GM19463 (cell line): ENCODE measurements at regions not wholly inside any gene's neighbourhood (a gene's known extent, or its start where the extent isn't known, plus 50 kb on each side); places are given as distances from the start of the nearest gene placed in this dataset.

Experiments
- ATAC-seq: cut with Tn5 transposase; IDR thresholded peaks from one replicate; pipeline ENCODE4 v1.9.1; 2021; ENCODE audit warnings: mild to moderate bottlenecking, moderate library complexity; ENCODE audit not compliant: unreplicated experiment

DNA sequence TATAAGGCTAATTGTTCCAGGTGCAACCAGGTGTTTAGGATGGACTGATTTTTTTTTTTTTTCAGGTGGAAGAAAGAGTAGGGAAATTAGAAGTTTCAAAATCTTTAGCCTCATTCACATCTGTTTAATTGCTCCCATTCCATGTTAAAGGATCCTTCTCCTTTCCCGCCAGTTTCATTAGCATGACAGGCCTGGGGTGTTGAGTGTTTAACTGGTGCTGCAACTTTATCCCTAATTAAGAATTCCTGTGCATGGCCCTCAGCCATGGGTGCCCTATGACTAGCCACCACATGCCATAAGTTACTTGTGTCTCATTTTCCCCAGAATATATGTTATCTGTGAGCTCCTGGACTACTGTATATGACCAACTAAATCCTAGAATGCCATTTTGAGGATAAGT is 501.4 kb downstream of the NSUN3 start:
- no peak for ATAC-seq

DNA sequence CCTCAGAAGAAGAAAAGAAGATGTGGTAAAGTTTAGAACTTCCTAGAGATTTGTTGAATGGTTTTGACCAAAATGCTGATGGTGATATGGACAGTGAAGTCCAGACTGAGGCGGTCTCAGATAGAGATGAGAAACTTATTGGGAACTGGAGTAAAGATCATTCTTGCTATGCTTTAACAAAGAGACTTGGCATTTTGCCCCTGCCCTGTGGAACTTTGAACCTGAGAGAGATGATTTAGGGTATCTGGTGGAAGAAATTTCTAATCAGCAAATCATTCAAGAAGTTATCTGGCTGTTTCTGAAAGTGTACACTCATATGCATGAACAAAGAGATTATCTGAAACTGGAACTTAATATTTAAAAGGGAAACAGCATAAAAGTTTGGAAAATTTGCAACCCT is 505.2 kb downstream of the NSUN3 start:
- ATAC-seq = no peak

DNA sequence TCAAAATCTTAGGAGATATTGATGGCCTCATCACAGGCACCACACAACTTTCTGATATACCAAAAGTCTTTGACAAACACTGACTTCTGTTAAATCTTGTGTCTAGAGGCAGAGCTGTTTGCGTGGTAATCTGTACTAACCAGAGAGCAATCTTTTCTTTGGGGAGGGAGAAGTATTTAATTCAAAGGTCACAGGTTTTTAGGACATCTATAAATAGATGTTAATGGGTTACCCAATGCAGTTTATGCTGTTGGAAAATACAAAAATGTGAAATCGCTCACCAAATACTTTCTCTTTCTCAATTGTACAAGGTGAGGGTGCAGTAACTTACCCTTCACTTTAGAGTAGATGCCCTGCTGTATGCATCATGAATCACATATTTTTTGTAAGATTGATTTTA is 510.5 kb downstream of the NSUN3 start:
- ATAC-seq = no peak

DNA sequence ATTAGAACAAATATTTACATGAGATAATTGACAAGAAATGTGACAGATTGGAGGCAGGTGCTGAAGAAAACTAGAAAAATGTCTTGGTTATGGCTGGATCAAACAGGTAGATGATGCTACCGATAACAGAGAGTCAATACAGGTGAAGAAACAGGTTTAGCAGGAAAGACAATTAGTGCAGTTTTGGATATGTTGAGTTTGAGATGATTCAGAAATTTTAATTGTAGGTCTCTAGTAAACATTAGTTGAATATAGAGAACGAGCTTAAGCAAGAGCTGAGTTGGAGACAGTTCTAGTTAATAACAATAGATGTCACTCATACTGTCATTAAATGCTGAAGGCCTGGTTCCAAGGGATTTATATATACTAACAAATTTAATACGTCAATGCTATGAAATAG is 524.4 kb downstream of the NSUN3 start:
- ATAC-seq = no peak

DNA sequence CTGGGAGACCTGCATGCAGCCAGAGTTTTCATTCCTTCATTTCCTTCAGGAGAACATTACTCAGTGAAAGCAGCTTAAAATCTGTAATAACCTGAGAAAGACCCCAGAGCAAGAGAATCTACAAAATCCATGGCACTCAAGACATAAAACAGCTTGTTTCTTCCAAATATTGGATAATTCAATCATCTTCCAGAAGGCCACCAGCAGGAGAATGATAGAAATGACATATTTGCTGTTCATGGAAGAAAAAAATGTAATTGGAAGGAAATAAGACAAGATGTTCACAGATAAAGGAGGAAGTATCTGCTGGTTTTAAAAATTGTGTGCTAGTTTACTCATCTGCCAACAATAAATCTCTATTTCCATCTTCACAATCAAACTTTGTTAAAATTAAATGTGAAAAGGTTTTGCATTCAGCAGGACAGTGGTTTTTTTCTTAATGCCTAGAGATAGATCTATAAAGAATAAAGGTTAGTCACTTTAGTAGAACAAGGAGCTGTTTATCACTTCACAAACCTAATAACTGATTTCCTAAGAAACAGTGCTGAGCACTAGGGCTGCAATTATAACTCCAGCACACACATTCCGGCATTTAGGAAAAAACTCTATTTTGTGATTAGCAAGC is 530.8 kb downstream of the NSUN3 start:
- no peak for ATAC-seq

DNA sequence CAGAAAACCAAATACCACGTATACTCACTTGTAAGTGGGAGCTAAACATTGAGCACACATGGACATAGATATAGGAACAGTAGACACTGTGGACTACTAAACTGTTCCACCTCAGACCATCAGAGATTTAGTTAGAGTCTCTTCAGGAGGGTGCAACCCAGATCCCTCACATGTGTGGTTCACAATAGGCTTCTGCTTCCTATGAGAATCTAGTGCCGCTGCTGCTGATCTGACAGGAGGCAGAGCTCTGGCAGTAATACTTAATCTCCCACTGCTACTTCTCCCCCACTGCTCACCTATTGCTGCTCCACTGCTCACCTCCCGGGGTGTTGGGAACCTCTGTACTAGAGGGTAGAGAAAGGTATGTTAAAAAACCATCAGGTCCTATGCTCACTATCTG is 533.3 kb downstream of the NSUN3 start:
- no peak for ATAC-seq

DNA sequence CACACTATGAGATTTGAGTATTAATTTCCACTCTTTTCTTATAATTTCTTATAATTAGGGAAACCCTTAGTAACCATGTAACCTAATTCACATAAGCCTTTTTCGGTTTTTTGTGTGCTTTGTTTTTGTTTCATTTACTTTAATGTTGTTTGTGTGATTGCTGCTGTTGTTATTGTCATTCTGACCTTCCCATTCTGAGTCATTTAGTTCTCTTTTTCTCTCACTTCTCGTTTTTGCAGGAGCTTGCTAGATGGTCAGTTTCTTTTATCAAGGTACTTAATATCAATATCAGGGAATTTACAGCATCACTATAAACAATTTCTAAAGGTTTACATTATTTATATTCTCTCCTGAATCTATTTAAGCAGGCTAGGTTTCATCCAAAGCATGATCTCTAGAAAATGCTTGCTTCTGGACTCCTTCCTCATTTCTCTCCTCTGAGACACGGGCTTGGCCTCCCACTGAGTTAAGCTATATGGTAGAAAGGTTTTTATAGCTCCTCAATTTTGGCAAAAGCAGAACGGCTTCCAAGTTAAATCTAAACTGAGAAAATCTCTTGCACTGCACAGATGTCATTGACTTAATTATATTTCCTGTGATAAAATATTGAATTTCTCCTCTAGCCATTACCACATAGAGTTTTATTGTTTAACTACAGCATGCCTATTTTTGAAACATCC is 534.2 kb downstream of the NSUN3 start:
- peak; percentile 69 for ATAC-seq

DNA sequence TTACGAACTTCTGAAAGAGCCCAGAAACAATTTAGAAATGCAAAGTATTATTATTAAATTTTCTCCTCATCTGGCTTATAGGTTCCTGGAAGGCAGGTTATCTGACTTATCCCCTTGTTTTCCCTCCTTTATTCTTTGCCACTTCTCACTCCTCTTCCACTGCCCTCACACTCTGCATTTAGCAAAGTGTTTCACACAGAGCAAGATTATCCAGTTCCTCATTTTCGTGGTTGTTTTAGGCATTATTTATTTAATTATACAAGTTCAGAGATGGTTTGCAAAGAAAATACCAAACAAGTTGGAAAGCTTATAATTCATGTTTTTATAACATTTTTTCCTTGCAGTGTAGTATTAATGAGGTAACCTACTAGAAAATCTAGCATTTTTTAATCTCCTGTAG is 544.9 kb downstream of the NSUN3 start:
- ATAC-seq = no peak

DNA sequence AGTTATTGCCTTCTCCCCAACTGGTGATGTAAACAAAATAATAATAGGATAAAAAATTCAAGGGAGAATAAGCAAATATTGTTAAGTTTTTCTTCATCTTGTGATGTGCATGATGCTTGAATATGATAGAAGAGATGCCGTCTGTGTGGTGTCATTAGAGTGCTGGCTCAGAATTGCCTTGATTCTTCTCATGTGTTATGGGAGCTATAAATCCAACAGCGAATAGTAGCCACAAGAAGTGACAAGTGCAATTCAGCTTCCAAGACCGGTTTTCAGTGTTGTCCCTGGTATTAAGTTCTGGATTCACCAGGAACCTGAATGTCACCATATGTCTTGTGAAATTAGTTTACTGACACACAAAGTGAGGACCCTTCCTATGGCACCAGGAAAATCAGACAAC is 547.0 kb downstream of the NSUN3 start:
- no peak for ATAC-seq

DNA sequence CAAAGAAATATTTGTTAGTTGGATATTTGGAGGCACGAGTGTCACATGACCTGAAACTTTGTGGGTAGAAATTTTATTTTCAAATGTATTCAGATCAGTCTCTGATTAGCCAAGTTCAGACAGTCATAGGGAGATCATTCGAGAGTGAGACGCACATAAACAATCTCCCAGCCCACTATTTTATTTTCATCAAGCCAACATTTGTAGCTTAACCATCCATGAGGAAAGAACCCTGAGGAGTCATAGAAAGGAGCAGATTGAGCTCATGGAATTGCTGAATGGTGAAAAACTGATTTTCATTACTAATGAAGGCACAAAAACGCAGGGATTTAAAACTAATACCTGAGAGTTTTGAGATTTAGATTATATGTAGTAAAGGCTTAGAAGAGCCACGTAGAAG is 548.7 kb downstream of the NSUN3 start:
- no peak for ATAC-seq

DNA sequence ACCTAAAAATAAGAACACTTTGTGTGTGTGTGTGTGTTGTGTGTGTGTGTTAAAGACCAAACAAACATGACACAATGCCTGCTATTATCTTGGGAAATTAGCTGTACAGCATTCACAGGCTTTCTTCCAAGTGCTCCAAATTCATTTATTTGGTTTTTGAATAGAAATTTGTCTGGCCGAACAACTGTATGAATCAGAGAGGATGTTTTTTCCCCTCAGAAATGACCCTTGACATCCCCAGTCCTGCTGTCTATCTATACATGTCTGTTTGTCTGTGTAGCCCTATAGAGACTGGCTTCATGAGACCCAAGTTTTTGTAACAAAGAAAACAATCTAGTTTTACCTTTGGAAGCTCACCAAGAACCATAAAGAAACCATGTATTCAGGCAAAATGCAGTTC is 549.8 kb downstream of the NSUN3 start:
- no peak for ATAC-seq

DNA sequence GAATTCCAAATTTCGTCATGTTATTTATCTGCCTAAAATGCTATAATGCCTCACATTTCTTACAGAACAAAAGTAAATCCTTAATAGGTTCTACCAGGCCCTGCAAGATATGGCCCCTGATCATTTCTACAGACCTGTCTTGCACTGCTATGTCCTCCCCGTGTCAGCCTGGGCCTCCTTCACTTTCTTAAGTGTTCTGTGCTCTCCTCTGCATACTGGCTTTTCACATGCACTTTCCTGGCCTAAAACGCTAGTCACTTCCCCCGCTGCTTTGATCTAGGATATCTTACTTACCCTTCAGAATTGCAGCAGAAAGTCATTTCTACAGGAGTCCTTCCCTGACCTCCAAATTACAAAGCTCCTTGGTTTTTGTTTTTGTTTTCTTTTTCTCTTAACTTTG is 551.3 kb downstream of the NSUN3 start:
- no peak for ATAC-seq

DNA sequence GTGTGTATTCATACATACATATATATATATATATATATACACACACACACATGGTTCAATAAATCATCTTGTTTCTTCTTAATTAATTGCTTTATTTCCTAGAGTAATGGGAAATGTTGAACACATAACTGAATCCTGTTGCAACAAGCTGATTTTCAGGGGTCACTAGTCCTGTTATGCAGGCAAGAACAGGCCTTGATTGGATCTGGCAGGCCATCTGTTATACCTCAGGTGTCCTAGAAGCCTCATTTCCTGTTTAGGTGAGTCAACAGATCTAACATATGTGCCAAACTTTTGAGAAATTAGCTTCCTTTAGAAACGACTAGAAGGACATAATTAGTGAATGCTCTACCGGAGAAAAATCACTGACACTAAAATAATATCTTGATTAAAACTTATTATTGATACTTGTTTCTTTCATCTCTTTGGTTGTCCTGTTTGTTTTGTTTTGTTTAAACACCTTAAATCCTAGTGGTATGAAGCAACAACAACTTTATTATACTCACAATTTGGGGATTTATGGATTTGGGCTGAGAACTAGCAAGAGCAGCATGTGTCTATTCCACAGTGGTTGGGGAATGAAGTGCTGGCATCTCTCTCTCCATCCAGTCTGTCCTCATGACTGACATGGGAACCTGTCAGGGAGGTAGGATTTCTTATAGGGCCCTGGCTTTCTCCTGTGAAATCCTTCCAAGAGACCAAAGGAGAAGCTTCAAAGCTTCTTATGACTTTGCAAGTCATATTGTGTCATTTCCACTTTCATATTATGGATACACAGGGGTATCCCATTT is 552.6 kb downstream of the NSUN3 start:
- no peak for ATAC-seq

DNA sequence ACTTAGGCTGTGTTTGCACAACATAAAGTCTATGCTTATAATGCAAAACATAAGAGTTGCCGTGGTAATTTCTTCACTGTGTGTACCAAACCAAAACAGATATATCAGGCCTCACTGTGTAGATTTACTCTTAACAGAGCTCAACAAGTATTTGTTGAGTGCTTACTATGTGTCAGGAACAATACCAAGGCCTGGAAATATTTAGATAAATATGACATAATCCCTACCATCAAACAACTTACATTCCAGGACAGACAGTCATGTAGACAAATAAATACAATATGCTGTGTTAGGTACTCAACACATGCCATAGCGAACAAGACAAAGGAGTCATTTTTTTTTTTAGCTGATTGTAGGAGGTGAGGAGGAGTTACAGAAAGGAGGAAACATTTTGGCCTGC is 554.0 kb downstream of the NSUN3 start:
- ATAC-seq = no peak

DNA sequence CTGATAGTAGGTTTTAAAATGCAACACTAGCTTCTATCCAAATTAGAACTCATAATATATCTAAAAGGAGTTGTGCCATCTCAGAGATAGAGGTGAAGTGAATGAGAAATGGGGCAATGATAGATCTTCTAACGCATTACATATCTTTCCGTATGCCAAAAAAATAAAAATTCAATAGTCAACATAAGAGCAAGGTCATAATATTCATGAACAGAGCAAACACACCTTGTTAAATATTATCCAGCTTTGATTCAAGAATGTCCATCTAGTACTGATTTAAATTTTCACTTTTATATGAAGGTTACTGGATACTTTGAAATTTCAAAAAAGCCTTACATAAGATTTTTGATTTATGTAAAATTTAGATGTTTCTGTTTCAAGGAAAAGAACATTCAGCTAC is 554.5 kb downstream of the NSUN3 start:
- no peak for ATAC-seq

DNA sequence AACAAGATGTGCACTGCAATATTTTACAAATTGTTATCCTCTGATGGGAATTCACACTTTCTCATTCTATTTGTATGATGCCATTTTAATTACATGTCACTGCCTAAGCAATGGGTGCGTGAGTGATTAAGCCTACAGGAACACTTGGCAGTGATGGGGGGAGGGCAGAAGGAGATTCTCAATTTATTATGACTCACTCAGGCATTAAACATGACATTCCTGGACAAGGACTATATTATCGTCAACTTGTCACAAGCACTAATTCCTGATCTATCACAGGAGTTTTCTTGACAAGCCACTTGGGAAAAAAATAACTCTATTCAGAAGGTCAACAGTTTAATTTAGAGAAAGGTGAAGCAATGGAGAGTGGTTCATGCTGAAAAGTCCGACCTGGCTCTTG is 556.8 kb downstream of the NSUN3 start:
- ATAC-seq = no peak

DNA sequence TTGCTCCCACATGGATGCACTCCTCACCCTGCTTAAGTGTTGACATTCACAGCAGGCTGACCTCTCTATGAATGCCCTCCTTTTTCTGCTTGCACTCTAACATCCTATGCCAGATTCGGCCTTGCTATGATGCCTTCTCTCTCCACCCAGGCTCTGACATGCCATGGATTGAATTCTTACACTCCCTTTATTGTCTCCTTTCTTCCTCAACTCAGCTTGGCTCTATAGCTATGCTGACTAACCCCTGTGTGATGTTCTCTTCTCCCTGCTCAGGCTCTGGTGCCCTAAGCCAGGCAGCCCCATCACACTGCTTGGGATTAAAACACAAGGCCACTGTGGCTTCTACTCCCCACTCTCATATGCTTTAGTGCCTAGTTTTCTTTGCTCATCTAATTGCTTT is 563.7 kb downstream of the NSUN3 start:
- ATAC-seq = no peak

DNA sequence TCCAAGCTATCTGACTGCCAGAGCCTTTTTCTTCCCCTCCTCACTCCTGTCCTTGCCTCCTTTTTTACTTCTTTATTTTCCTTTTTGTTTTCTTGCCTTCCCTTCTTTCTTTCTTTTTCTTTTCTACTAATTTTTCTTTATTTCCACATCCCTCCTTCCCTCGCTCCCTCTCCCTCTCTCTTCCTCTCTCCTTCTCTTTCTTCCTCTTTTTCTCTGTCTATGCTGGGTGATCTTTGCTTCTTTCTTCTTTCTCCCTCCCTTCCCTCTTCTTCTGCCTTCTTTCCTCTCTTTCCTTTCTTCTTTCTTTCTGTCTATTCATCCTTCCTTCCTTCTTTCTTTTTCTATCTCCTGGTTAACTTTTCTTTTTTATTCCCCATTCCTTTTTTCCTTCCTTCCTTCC is 564.8 kb downstream of the NSUN3 start:
- ATAC-seq = no peak

DNA sequence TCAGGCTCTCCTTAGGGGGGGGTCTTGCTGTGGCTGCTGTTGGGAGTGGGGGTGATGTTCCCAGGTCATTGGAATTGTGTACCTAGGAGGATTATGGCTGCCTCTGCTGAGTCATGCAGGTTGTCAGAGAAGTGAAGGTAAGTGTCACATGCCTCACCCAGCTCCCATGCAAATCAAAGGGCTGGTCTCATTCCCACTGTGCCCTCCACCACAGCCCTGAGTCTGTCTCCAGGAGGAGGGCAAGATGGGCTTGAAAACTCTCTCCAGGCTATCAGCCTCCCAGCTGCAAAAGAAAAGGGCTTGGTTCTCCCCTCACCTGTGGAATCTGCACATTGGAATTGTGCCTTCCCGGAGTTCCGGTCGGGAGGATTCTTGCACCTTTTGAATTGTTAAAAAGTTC is 580.5 kb downstream of the NSUN3 start:
- no peak for ATAC-seq

DNA sequence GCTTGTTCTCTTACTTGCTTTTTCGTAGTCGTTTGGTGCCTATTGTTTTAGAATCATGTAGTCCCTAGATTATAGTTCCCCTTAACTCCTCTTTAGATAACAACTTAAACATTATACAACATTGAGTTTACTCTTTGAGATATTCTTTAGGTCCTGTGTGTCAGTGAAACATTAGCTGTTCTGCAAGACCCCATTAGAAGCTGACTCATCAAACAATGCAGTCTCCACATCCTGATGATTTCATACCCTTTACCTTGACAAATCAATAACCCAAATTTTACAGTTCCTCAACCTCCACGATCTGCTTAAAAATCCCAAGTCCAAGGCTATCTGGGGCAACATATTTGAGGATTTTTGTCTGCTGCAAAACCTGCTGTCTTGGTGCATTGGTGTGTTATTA is 582.9 kb downstream of the NSUN3 start:
- ATAC-seq = no peak

DNA sequence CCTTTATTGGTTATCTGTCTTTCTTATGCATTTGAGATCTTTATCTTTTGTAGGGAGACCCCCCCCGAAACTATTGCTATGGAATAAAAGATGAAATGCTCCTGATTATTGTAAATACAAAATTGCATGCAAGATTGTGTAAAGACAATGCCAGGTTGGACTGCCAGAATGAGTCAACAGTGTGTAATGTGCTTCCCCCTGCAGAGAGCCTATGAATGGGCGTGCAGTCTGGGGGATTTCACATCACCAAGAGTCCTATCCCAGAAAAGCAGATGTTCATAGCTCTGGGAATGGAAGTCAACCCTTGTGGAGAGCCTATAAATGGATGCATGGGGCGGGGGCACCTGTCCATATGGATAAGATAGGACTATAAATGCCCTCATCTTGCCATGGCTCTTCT is 584.3 kb downstream of the NSUN3 start:
- ATAC-seq = no peak
